ENCODE measurements at regions not wholly inside any gene's neighbourhood (a gene's known extent, or its start where the extent isn't known, plus 50 kb on each side); places are given as distances from the start of the nearest gene placed in this dataset.

GRCh38 chr6:103119056-103119455 lies 1725.5 kb downstream of the GRIK2 start:
- DNase-seq (no peak), ATAC-seq (peak in 1 of 4 donors; percentile 28)
- Histone ChIP-seq H3K27me3 (no peaks in the 10 kb centered on the region), H3K36me3 (no peaks in the 10 kb centered on the region), H3K27ac (no peak overlapping the region), H3K9me3 (no peaks in the 10 kb centered on the region), H3K4me3 (no peak overlapping the region), H3K4me1 (no peaks in the 10 kb centered on the region)
- WGBS (ENCODE audit: insufficient coverage, low coverage, low lambda C conversion rate, missing lambda C conversion rate), result 53% methylated on average over 3 of the region's 3 CpGs
- intact Hi-C loops (cut with DNase I), result no loop called here
- TF ChIP-seq CTCF (IDR thresholded peaks at IDR 0.05), result no peak
- no peak for TF ChIP-seq POLR2A (IDR thresholded peaks at IDR 0.05)

- no peak overlapping the region for H3K27ac ChIP-seq
- no peaks in the 10 kb centered on the region for H3K9me3 ChIP-seq
- WGBS (ENCODE audit: insufficient coverage, low coverage, low lambda C conversion rate, missing lambda C conversion rate), result 63% methylated on average over 1 of the region's 1 CpG
- H3K4me3 ChIP-seq, result no peak overlapping the region
- DNase-seq, result no peak
- ATAC-seq, result no peak
- no peaks in the 10 kb centered on the region for H3K27me3 ChIP-seq
- TF ChIP-seq CTCF (IDR thresholded peaks at IDR 0.05) (no peak), POLR2A (IDR thresholded peaks at IDR 0.05) (no peak)
- intact Hi-C loops (cut with DNase I), result no loop called here
- H3K36me3 ChIP-seq, result no peaks in the 10 kb centered on the region
- no peaks in the 10 kb centered on the region for H3K4me1 ChIP-seq
Measured at GRCh38 chr6:103114582-103114981, 1721.1 kb downstream of the GRIK2 start.

DNA sequence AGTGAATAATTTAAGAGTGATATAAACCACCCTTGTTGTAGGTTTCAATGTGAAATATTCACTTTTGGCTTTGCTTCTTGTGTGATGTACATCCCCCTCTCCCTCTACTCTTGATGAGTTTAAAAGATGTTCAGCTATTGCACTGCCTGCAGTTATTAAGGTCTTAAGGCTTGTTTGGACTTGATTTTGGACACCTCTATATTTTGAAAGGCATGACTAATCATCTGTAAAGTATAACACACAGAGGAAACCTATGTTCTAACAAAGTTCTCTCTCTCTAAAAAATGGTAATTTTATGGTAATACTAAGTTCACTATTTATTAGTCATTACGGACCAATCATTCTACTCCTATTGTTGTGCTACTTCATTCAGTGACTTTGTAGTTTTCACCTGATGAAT lies 1719.9 kb downstream of the GRIK2 start:
- DNase-seq (no peak), ATAC-seq (no peak)
- Histone ChIP-seq H3K4me3 (no peak overlapping the region), H3K36me3 (no peaks in the 10 kb centered on the region), H3K27me3 (no peaks in the 10 kb centered on the region), H3K9me3 (no peaks in the 10 kb centered on the region), H3K27ac (no peak overlapping the region), H3K4me1 (no peaks in the 10 kb centered on the region)
- 83% methylated on average over 1 of the region's 1 CpG for WGBS (ENCODE audit: insufficient coverage, low coverage, low lambda C conversion rate, missing lambda C conversion rate)
- intact Hi-C loops (cut with DNase I), result no loop called here
- TF ChIP-seq CTCF (IDR thresholded peaks at IDR 0.05) (no peak), POLR2A (IDR thresholded peaks at IDR 0.05) (no peak)

DNA sequence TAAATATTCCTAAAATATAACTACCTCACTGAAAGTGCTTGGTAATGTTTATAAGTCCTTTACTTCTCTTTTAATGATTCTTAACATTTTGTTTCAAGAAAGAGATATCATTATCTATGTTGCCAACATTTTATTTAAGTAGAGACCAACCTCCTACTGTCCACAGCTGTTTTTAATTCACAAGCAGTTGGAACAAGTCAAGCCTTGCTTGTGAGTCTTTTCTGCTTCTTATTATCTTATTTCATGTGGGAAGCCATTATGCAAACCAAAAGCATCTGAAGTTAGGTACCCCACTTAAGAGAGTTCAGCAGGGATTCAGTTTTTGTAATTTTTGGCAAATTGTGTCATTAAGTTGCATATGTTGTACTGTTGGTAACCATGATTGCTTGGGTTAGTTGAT lies 1714.5 kb downstream of the GRIK2 start:
- Histone ChIP-seq H3K27ac (no peak overlapping the region), H3K9me3 (no peaks in the 10 kb centered on the region), H3K36me3 (no peaks in the 10 kb centered on the region), H3K4me3 (no peak overlapping the region), H3K27me3 (no peaks in the 10 kb centered on the region), H3K4me1 (no peaks in the 10 kb centered on the region)
- no peak for DNase-seq
- no peak for TF ChIP-seq CTCF (IDR thresholded peaks at IDR 0.05)
- intact Hi-C loops (cut with DNase I), result no loop called here
- no peak for ATAC-seq

DNA sequence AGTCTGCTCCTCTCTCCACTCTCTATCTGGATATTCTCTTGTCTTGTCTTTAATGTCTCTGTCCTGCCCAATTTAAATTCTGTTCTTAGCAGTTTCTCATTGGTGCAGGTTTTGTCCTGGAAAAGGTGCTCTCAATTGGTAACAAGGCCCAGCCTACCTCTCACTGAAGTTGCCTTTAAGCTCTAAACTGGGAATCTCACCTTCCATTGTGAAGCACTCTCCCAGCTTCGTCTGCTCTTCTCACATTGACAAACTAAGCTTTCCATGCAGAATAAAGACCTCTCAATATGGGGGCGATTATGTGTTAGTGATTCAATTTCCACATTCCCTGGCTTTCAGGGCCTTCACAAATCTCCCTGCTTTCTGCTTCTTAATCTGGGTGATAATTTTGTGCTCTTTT lies 1712.2 kb downstream of the GRIK2 start:
- TF ChIP-seq POLR2A (IDR thresholded peaks at IDR 0.05) (no peak), CTCF (IDR thresholded peaks at IDR 0.05) (no peak)
- H3K4me1 ChIP-seq, result no peaks in the 10 kb centered on the region
- H3K27ac ChIP-seq, result no peak overlapping the region
- H3K27me3 ChIP-seq, result no peaks in the 10 kb centered on the region
- no peak for DNase-seq
- intact Hi-C loops (cut with DNase I), result no loop called here
- ATAC-seq, result no peak
- no peaks in the 10 kb centered on the region for H3K9me3 ChIP-seq
- WGBS (ENCODE audit: insufficient coverage, low coverage, low lambda C conversion rate, missing lambda C conversion rate), result 33% methylated on average over 2 of the region's 2 CpGs
- H3K4me3 ChIP-seq, result no peak overlapping the region
- no peaks in the 10 kb centered on the region for H3K36me3 ChIP-seq
